Calu3 (cell line): ENCODE measurements at regions not wholly inside any gene's neighbourhood (a gene's known extent, or its start where the extent isn't known, plus 50 kb on each side); places are given as distances from the start of the nearest gene placed in this dataset.
"Not testable (repeated sequence)": the region's sequence is repeated elsewhere in the genome, so short reads cannot be mapped to it uniquely, and the experiment has no call there.

Source experiments
- BruUV-seq: library from RNA; stranded (reverse); fragments of 400-500 nt; replicated peaks from 2 replicates; lab custom pipeline; 2021; lab: Mats Ljungman, UMichigan
- CTCF ChIA-PET: fragments of 300-600 bp; sonication (Branson Sonifier 250); formaldehyde crosslinking; loops from one replicate; lab custom pipeline; 2022; ENCODE audit warnings: antibody characterized with exemption; lab: Charles Lee
- DNase-seq: peaks from one replicate; pipeline ENCODE4 v3.0.0; 2022
- H3K27ac Mint-ChIP-seq: one replicate; pipeline ENCODE4 v1.8.0; 2022; ENCODE audit warnings: mixed read lengths; ENCODE audit not compliant: unreplicated experiment
- H3K27me3 Mint-ChIP-seq: one replicate; pipeline ENCODE4 v1.8.0; 2022; ENCODE audit warnings: mixed read lengths; ENCODE audit not compliant: unreplicated experiment
- H3K36me3 Mint-ChIP-seq: one replicate; pipeline ENCODE4 v1.8.0; 2022; ENCODE audit warnings: mild to moderate bottlenecking, moderate library complexity, mixed read lengths; ENCODE audit not compliant: insufficient read depth, unreplicated experiment
- H3K4me1 Mint-ChIP-seq: one replicate; pipeline ENCODE4 v1.8.0; 2022; ENCODE audit warnings: mild to moderate bottlenecking, low read depth, mixed read lengths; ENCODE audit not compliant: unreplicated experiment
- H3K4me3 Mint-ChIP-seq: one replicate; pipeline ENCODE4 v1.8.0; 2022; ENCODE audit warnings: mild to moderate bottlenecking, low read depth, moderate library complexity, mixed read lengths; ENCODE audit not compliant: unreplicated experiment
- H3K9me3 Mint-ChIP-seq: one replicate; pipeline ENCODE4 v1.8.0; 2022; ENCODE audit warnings: low read depth, mixed read lengths; ENCODE audit not compliant: unreplicated experiment
- CTCF ChIP-seq: fragments of 200-600 bp; IDR thresholded peaks from one replicate; pipeline ENCODE4 v1.8.0; 2022; ENCODE audit warnings: antibody characterized with exemption; ENCODE audit not compliant: unreplicated experiment
- intact Hi-C: fragments of 100-400 bp; cut with micrococcal nuclease; formaldehyde crosslinking; loops from one replicate; pipeline ENCODE4 v1.10.0; 2022; ENCODE audit not compliant: unreplicated experiment

GRCh38 chr3:153055217-153055616, 106.8 kb upstream of the RAP2B start:
- TF ChIP-seq CTCF, result no peak
- H3K9me3 Mint-ChIP-seq, result no peaks in the 10 kb centered on the region
- H3K27me3 Mint-ChIP-seq, result no peaks in the 10 kb centered on the region
- intact Hi-C loops, result no loop called here
- no peak overlapping the region for H3K27ac Mint-ChIP-seq
- CTCF ChIA-PET, result interaction anchor here (0.7 kb wide), 1 partner anchor 359 kb away, joined by 3 read pairs; no protein-coding TSS in a partner anchor
- BruUV-seq, result no TSS peak
- DNase-seq, result no peak
- peaks cover 48% of the 10 kb centered on the region for H3K4me1 Mint-ChIP-seq
- H3K4me3 Mint-ChIP-seq, result no peak overlapping the region
- peaks cover 25% of the 10 kb centered on the region for H3K36me3 Mint-ChIP-seq

DNA sequence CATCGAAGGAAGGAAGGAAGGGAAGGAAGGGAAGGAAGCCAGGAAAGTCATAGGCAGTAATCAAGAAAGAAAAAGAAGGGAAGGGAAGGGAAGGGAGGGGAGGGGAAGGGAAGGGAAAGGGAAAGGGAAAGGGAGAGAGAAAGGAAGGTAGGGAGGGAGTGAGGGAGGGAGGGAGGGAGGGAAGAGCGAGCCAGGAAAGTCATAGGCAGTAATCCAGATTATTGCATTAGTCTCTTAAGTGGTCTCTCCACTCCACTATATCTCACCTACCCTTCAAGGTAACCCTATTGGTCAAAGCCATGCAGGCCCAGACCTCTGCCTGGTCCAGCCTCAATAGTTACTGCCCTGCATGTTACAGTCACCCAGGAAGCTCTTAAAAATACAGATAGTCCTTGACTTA, 106.2 kb upstream of the RAP2B start:
- CTCF ChIA-PET, result interaction anchor here (1.7 kb wide), 1 partner anchor 28 kb away, joined by 3 read pairs; no protein-coding TSS in a partner anchor

GRCh38 chr3:153058031-153058688, 103.9 kb upstream of the RAP2B start:
- H3K9me3 Mint-ChIP-seq, intact Hi-C loops, BruUV-seq, H3K27ac Mint-ChIP-seq, H3K4me3 Mint-ChIP-seq, H3K27me3 Mint-ChIP-seq: not testable (repeated sequence)
- H3K36me3 Mint-ChIP-seq, result peaks cover 11% of the 10 kb centered on the region
- H3K4me1 Mint-ChIP-seq, result peaks cover 33% of the 10 kb centered on the region
- DNase-seq, result peak; percentile 63
- CTCF ChIA-PET, result interaction anchor here (0.9 kb wide), 1 partner anchor 103 kb away, joined by 3 read pairs; no protein-coding TSS in a partner anchor

More for the DNA sequence above, 106.2 kb upstream of the RAP2B start:
- no TSS peak for BruUV-seq
- Mint-ChIP-seq H3K36me3 (peaks cover 25% of the 10 kb centered on the region), H3K4me1 (peaks cover 47% of the 10 kb centered on the region), H3K27me3 (no peaks in the 10 kb centered on the region), H3K27ac (no peak overlapping the region), H3K4me3 (no peak overlapping the region), H3K9me3 (no peaks in the 10 kb centered on the region)
- TF ChIP-seq CTCF, result no peak
- DNase-seq, result no peak
- intact Hi-C loops, result no loop called here

DNA sequence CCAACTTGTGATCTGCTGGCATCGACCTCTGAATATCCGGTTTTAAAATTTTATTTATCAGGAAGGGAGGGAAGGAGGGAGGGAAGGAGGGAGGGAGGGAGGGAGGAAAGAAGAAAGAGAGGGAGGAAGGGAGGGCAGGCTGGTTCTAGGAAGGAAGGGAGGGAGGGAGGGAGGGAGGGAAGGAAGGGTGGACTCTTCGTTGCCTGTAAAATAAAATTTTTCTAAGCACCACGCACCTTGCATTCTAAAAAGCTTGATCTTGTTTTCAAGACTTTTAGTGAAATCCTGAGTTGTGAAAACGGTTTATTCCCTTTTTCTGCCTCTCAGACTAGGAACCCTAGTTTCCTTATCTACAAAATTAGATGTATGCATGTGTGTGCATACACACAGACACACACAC, 101.7 kb upstream of the RAP2B start:
- no peak for TF ChIP-seq CTCF
- Mint-ChIP-seq H3K27me3 (no peaks in the 10 kb centered on the region), H3K4me1 (peaks cover 23% of the 10 kb centered on the region), H3K36me3 (peaks cover 11% of the 10 kb centered on the region), H3K4me3 (no peak overlapping the region), H3K27ac (no peak overlapping the region), H3K9me3 (no peaks in the 10 kb centered on the region)
- no peak for DNase-seq
- intact Hi-C loops, result no loop called here
- no TSS peak for BruUV-seq
- CTCF ChIA-PET, result interaction anchor here (0.6 kb wide), 1 partner anchor 59 kb away, joined by 3 read pairs; no protein-coding TSS in a partner anchor
